ENCODE measurements at regions not wholly inside any gene's neighbourhood (a gene's known extent, or its start where the extent isn't known, plus 50 kb on each side); places are given as distances from the start of the nearest gene placed in this dataset.

GRCh38 chr11:59263225-59263894 is 50.6 kb upstream of the MPEG1 start:
- TF ChIP-seq POLR2A (IDR thresholded peaks at IDR 0.05; ENCODE audit: low read depth) (no peak), CTCF (IDR thresholded peaks at IDR 0.05) (no peak), POLR2AphosphoS5 (IDR thresholded peaks at IDR 0.05) (no peak), EP300 (IDR thresholded peaks at IDR 0.05) (no peak)

Data from esophagus muscularis mucosa (tissue), 4 donors.